Upper lobe of left lung (tissue), 4 donors: ENCODE measurements at regions not wholly inside any gene's neighbourhood (a gene's known extent, or its start where the extent isn't known, plus 50 kb on each side); places are given as distances from the start of the nearest gene placed in this dataset.

Experiments used
- CTCF ChIP-seq, 6 experiments: fragments of 450-650 bp in 4 of 6; fragments of 200-600 bp in 2 of 6; sonication (generic) in 2 of 6; IDR thresholded peaks; one replicate each; pipeline ENCODE4 v1.5.1; 2016 to 2019; ENCODE audit warnings: antibody characterized with exemption in 6 of 6
- EP300 ChIP-seq, 4 donors: sonication (generic); formaldehyde crosslinking; IDR thresholded peaks; one replicate each; pipeline ENCODE4 v1.5.1; 2017; ENCODE audit warnings: antibody characterized with exemption in 4 of 4, control low read depth in 2 of 4
- POLR2A ChIP-seq, 4 donors: fragments of 450-650 bp; IDR thresholded peaks; one replicate each; pipeline ENCODE4 v1.5.1; 2016 to 2017; ENCODE audit warnings: antibody characterized with exemption in 4 of 4, mild to moderate bottlenecking in 2 of 4
- POLR2AphosphoS5 ChIP-seq, 2 donors: sonication (generic); formaldehyde crosslinking; IDR thresholded peaks; one replicate each; pipeline ENCODE4 v1.5.1; 2017; ENCODE audit warnings: antibody characterized with exemption in 2 of 2

GRCh38 chr12:93040367-93040766, 111.3 kb upstream of the EEA1 start:
- TF ChIP-seq CTCF (IDR thresholded peaks at IDR 0.05) (no peak), POLR2A (IDR thresholded peaks at IDR 0.05) (no peak), POLR2AphosphoS5 (IDR thresholded peaks at IDR 0.05) (no peak), EP300 (IDR thresholded peaks at IDR 0.05) (no peak)
